ENCODE measurements at regions not wholly inside any gene's neighbourhood (a gene's known extent, or its start where the extent isn't known, plus 50 kb on each side); places are given as distances from the start of the nearest gene placed in this dataset.
"Not testable (repeated sequence)": the region's sequence is repeated elsewhere in the genome, so short reads cannot be mapped to it uniquely, and the experiment has no call there.

DNA sequence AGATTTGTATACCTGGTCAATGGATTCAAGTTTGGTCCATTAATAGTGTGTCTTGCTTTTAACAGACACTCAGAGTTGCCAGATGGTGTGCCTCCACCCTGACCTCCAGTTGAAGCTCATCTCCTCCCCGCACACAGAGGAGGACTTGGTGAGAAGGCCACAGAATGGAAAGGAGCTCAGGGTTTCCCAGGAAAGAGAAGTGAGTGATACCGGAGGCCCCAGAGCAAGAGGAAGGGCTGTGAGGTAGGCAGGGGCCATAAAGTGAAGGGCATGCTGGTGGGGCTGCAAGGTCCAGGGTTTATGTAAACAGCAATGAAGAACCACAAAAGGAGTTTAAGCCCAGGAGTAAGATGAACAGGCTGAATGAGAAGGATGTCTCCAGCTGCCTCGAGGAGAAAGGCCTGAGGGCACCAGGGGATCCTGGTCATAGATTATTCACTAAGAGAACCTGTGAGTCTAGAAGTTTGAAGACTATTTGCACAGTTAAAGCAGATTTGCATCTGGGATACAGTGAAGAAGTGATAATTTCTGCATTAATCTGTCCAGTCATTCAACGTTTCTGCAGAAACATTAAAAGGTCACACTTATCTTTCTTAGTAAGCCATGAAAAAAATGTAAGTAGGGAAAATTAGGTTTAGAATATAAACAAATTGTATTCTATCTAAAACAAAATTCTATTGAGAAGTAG is 67.5 kb upstream of the VPREB1 start:
- TF ChIP-seq, protein P1, sequence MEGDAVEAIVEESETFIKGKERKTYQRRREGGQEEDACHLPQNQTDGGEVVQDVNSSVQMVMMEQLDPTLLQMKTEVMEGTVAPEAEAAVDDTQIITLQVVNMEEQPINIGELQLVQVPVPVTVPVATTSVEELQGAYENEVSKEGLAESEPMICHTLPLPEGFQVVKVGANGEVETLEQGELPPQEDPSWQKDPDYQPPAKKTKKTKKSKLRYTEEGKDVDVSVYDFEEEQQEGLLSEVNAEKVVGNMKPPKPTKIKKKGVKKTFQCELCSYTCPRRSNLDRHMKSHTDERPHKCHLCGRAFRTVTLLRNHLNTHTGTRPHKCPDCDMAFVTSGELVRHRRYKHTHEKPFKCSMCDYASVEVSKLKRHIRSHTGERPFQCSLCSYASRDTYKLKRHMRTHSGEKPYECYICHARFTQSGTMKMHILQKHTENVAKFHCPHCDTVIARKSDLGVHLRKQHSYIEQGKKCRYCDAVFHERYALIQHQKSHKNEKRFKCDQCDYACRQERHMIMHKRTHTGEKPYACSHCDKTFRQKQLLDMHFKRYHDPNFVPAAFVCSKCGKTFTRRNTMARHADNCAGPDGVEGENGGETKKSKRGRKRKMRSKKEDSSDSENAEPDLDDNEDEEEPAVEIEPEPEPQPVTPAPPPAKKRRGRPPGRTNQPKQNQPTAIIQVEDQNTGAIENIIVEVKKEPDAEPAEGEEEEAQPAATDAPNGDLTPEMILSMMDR (IDR thresholded peaks at IDR 0.05) = no peak
- Mint-ChIP-seq H3K27ac (no peak overlapping the region), H3K9me3 (no peaks in the 10 kb centered on the region), H3K27me3 (no peaks in the 10 kb centered on the region), H3K4me3 (no peak overlapping the region), H3K36me3 (ENCODE audit: low read depth) (no peaks in the 10 kb centered on the region), H3K4me1 (peaks cover 47% of the 10 kb centered on the region)
- ATAC-seq (ENCODE audit: low read depth) (no peak), DNase-seq (no peak)
- ChIA-PET POLR2A (interaction anchor here (3.8 kb wide), 1 partner anchor 9 kb away, joined by 21 read pairs; no protein-coding TSS in a partner anchor), CTCF (interaction anchor here (1.0 to 3.0 kb wide), 2 partner anchors 9 to 19 kb away, joined by 3 to 9 read pairs; no protein-coding TSS in a partner anchor)
- intact Hi-C loops (cut with micrococcal nuclease) = no loop called here

DNA sequence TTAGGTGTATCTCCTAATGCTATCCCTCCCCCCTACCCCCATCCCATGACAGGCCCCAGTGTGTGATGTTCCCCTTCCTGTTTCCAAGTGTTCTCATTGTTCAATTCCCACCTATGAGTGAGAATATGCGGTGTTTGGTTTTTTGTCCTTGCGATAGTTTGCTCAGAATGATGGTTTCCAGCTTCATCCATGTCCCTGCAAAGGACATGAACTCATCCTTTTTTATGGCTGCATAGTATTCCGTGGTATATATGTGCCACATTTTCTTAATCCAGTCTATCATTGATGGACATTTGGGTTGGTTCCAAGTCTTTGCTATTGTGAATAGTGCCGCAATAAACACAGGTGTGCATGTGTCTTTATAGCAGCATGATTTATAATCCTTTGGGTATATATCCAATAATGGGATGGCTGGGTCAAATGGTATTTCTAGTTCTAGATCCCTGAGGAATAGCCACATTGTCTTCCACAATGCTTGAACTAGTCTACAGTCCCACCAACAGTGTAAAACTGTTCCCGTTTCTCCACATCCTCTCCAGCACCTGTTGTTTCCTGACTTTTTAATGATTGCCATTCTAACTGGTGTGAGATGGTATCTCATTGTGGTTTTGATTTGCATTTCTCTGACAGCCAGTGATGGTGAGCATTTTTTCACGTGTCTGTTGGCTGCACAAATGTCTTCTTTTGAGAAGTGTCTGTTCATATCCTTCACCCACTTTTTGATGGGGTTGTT is 71.5 kb upstream of the VPREB1 start:
- intact Hi-C loops (cut with micrococcal nuclease); H3K27ac Mint-ChIP-seq; ATAC-seq (ENCODE audit: low read depth); H3K4me3 Mint-ChIP-seq; H3K9me3 Mint-ChIP-seq; DNase-seq; POLR2A ChIA-PET; H3K36me3 Mint-ChIP-seq (ENCODE audit: low read depth); H3K27me3 Mint-ChIP-seq: not testable (repeated sequence)
- peaks cover 66% of the 10 kb centered on the region for H3K4me1 Mint-ChIP-seq
- CTCF ChIA-PET = interaction anchor here (1.5 kb wide), 1 partner anchor 143 kb away, joined by 3 read pairs; no protein-coding TSS in a partner anchor

DNA sequence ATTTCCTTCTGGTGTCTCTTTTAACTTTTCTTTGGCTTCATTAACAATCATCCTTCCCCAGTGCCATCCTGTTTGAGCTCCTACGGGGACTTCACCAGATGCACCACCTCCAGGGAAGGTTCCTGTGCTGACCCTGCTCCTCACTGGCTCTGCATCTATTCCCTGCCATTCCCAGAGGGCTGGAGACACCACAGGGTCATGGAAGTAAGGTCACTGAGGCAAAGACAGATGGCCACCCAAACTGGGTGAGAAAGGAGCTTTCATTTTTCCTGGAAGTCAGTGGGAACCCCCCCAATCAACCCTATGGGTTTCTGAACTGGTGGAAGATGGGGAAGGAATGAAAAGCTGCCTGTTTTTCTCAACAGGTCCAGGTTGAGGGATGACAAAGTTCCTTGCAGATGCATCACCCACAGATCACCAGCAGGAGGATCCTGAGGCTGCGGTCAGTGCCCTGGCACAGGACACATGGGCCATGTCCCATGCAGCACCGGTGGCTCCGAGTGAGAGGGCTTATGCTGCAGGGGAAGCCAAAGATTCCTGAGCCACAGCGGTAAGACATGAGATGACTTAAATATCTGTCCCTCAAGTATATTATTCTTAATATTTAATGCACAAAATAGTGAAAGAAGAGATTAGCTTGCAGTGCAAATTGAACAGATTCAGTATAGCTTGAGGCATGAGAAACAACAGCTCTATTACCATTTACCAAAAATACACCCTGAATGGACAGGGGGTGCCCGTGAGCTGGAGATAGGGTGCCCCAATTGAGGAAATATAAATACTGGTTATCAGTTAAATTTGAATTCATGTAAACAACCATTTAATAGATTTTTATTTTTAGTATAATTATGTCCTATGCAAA is 73.0 kb upstream of the VPREB1 start:
- ChIA-PET CTCF (interaction anchor here (1.2 to 7.3 kb wide), 11 partner anchors 10 to 141 kb away, joined by 3 to 43 read pairs (median 4); no protein-coding TSS in a partner anchor), POLR2A (interaction anchor here (0.6 to 2.7 kb wide), 4 partner anchors 10 to 70 kb away, joined by 3 to 18 read pairs (median 8); no protein-coding TSS in a partner anchor)
- Mint-ChIP-seq H3K9me3 (no peaks in the 10 kb centered on the region), H3K36me3 (ENCODE audit: low read depth) (no peaks in the 10 kb centered on the region), H3K27ac (peak overlapping the region; percentile 97), H3K4me3 (peak overlapping the region; percentile 15), H3K27me3 (no peaks in the 10 kb centered on the region), H3K4me1 (peaks cover 72% of the 10 kb centered on the region)
- intact Hi-C loops (cut with micrococcal nuclease) = no loop called here
- TF ChIP-seq, protein P1 (IDR thresholded peaks at IDR 0.05) = no peak
- ATAC-seq (ENCODE audit: low read depth) (no peak), DNase-seq (no peak)

DNA sequence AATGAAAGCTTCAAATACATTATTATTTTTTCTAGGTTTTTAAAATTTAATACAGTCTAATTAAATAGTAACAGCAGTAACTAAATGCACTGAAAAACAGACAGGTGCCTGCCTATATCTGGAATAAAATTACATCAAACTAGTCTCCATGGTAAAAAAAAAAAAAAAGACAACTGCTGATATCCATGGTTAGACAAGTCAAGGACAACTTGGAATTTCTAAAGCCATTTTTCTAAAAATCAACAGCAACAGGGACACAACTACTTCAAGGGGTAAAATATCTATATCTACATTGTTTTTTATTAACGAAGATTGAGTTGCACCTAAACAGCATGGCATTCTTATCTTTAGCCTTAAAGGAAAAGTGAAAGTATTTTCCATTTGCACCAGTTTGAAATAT is 74.7 kb upstream of the VPREB1 start:
- TF ChIP-seq, protein P1 (IDR thresholded peaks at IDR 0.05) = no peak
- DNase-seq (no peak), ATAC-seq (ENCODE audit: low read depth) (no peak)
- H3K4me3 Mint-ChIP-seq = peak overlapping the region; percentile 51
- H3K27me3 Mint-ChIP-seq = no peaks in the 10 kb centered on the region
- H3K4me1 Mint-ChIP-seq = peaks cover 78% of the 10 kb centered on the region
- ChIA-PET CTCF (interaction anchor here (0.6 to 7.3 kb wide), 8 partner anchors 8 to 66 kb away, joined by 3 to 43 read pairs (median 10); no protein-coding TSS in a partner anchor), POLR2A (interaction anchor here (2.3 to 5.9 kb wide), 4 partner anchors 8 to 27 kb away, joined by 11 to 73 read pairs (median 31); no protein-coding TSS in a partner anchor)
- H3K9me3 Mint-ChIP-seq = no peaks in the 10 kb centered on the region
- H3K36me3 Mint-ChIP-seq (ENCODE audit: low read depth) = no peaks in the 10 kb centered on the region
- H3K27ac Mint-ChIP-seq = peak overlapping the region; percentile 97
- intact Hi-C loops (cut with micrococcal nuclease) = loop anchor here (2.0 kb wide), 1 partner anchor 13 kb away; no protein-coding TSS in a partner anchor

Measured in activated B cell treated with CpG ODN at 0.5 μM for 24 hours (primary cell).